ENCODE measurements at regions not wholly inside any gene's neighbourhood (a gene's known extent, or its start where the extent isn't known, plus 50 kb on each side); places are given as distances from the start of the nearest gene placed in this dataset.

- H3K4me3 ChIP-seq (ENCODE audit: low read length): no peak overlapping the region
- DNase-seq (ENCODE audit: low read depth): no peak
- no peak for TF ChIP-seq CTCF (conservative IDR thresholded peaks at IDR 0.05; ENCODE audit: low read depth, low read length)
Measured at GRCh38 chr6:30009113-30009512, 52.0 kb upstream of the POLR1H start.

Measured in retinal pigment epithelial cell (primary cell).